Astrocyte (in vitro differentiated cells and primary cell): ENCODE measurements at regions not wholly inside any gene's neighbourhood (a gene's known extent, or its start where the extent isn't known, plus 50 kb on each side); places are given as distances from the start of the nearest gene placed in this dataset.

Experiments
- CTCF ChIP-seq: IDR thresholded peaks from 2 replicates; pipeline ENCODE4 v1.5.1; 2011; ENCODE audit warnings: low read depth, mild to moderate bottlenecking, inconsistent platforms, low read length, moderate library complexity; ENCODE audit not compliant: insufficient read depth
- EZH2 ChIP-seq: IDR thresholded peaks from 2 replicates; pipeline ENCODE4 v1.6.1; 2012; ENCODE audit warnings: mild to moderate bottlenecking, low read length, inconsistent platforms; ENCODE audit not compliant: insufficient read depth

DNA sequence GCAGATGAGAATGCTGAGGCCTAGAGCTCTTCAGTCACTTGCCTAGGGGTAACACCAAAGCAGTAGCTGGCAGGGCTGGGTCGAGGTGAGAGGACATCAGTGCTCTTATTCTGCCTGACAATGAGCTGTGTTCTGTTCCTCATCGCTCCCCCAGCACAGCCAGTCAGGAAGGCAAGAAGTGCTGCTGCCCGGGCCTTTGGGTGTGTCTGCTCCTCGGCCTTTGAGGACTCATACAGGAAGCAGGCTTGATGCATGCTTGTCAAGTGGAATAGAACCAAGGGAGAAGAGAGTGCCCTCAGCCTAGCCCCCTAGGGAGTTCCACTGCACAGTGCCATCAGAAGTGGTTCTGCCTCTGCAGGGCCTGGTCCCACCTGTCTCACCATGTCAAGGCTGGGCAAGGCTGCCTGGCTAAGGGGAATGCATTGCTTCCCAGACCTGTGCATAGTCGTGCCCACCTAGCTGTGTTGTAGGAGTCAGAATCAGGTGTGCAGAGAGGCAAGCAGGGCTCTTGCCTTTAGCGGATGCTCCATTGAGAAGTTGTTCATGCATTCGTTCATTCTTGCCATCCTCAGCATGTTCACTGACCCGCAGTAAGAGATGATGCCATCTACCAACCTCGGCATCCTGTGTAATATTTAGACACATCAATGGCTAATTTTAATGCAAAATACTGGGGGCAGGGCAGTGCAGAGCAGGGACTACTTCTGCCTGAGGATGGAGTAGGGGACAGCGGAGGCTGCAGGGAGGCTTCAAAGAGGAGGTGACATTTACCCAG, 156.6 kb downstream of the RPS24 start:
- TF ChIP-seq CTCF (no peak), EZH2 (no peak)
